B cell (primary cell): ENCODE measurements at regions not wholly inside any gene's neighbourhood (a gene's known extent, or its start where the extent isn't known, plus 50 kb on each side); places are given as distances from the start of the nearest gene placed in this dataset.

Experiments
- EZH2 ChIP-seq: IDR thresholded peaks from 2 replicates; pipeline ENCODE4 v1.6.1; 2012; ENCODE audit warnings: borderline replicate concordance, low read depth, mild to moderate bottlenecking, moderate library complexity, low read length; ENCODE audit not compliant: insufficient read depth, poor library complexity, severe bottlenecking
- TF ChIP-seq, protein P1 (sequence below): fragments of 200-600 bp; IDR thresholded peaks from one replicate; pipeline ENCODE4 v1.8.0; 2022; ENCODE audit warnings: antibody characterized with exemption, mild to moderate bottlenecking

DNA sequence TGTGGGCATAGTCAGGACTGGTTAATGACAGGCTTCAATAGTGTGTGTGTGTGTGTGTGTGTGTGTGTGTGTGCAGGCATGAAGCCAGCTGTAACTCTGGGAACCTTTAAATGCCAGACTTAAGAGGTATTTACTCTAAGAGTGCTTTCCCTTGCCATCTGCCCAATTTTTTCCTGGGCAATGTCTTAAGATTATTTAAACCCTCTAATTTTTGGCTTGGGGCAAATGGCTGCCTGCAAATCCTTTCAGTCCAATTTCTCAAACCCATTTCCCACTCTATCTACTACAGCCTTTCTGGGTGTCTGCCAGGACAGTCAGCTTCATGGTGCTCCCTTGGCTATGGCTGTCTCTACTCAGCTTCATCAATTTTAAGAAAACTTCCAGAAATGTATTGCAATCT, 62.6 kb upstream of the C1GALT1 start:
- TF ChIP-seq, protein P1, sequence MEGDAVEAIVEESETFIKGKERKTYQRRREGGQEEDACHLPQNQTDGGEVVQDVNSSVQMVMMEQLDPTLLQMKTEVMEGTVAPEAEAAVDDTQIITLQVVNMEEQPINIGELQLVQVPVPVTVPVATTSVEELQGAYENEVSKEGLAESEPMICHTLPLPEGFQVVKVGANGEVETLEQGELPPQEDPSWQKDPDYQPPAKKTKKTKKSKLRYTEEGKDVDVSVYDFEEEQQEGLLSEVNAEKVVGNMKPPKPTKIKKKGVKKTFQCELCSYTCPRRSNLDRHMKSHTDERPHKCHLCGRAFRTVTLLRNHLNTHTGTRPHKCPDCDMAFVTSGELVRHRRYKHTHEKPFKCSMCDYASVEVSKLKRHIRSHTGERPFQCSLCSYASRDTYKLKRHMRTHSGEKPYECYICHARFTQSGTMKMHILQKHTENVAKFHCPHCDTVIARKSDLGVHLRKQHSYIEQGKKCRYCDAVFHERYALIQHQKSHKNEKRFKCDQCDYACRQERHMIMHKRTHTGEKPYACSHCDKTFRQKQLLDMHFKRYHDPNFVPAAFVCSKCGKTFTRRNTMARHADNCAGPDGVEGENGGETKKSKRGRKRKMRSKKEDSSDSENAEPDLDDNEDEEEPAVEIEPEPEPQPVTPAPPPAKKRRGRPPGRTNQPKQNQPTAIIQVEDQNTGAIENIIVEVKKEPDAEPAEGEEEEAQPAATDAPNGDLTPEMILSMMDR, result no peak
- TF ChIP-seq EZH2, result no peak
